ENCODE measurements at regions not wholly inside any gene's neighbourhood (a gene's known extent, or its start where the extent isn't known, plus 50 kb on each side); places are given as distances from the start of the nearest gene placed in this dataset.

- no peaks in the 10 kb centered on the region for H3K36me3 ChIP-seq (ENCODE audit: control insufficient read depth, insufficient read depth, low read length)
- no peak overlapping the region for H3K4me3 ChIP-seq (ENCODE audit: low read depth, low read length)
- no peak for ATAC-seq (ENCODE audit: low read depth in 2 of 2)
- no peaks in the 10 kb centered on the region for H3K4me1 ChIP-seq (ENCODE audit: control insufficient read depth, insufficient read depth, low read length, poor library complexity, severe bottlenecking)
- DNase-seq: no peak
- H3K36me3 Mint-ChIP-seq: no peaks in the 10 kb centered on the region
- H3K4me1 Mint-ChIP-seq: no peaks in the 10 kb centered on the region
- no peak overlapping the region for H3K4me3 Mint-ChIP-seq
- H3K27me3 Mint-ChIP-seq: no peaks in the 10 kb centered on the region
- H3K27me3 ChIP-seq (ENCODE audit: control insufficient read depth, insufficient read depth, low read length): no peaks in the 10 kb centered on the region
- H3K9me3 ChIP-seq (ENCODE audit: control insufficient read depth in 2 of 2, low read length in 2 of 2): no peaks in the 10 kb centered on the region
- H3K9me3 Mint-ChIP-seq: peaks cover 0 to 3% (median 0%) of the 10 kb centered on the region in 7 donors
- H3K27ac Mint-ChIP-seq: no peak overlapping the region
- no peak overlapping the region for H3K27ac ChIP-seq (ENCODE audit: insufficient read depth, low read length, poor library complexity, severe bottlenecking)
These were observed 1164.5 kb upstream of the CITED2 start for GRCh38 chr6:140538926-140539325.

- Mint-ChIP-seq H3K27ac (no peak overlapping the region), H3K4me3 (no peak overlapping the region), H3K27me3 (no peaks in the 10 kb centered on the region), H3K4me1 (no peaks in the 10 kb centered on the region), H3K36me3 (no peaks in the 10 kb centered on the region), H3K9me3 (peaks cover 0 to 8% (median 0%) of the 10 kb centered on the region in 7 donors)
- no peak for ATAC-seq (ENCODE audit: low read depth in 2 of 2)
- H3K27me3 ChIP-seq (ENCODE audit: control insufficient read depth, insufficient read depth, low read length): no peaks in the 10 kb centered on the region
- H3K4me3 ChIP-seq (ENCODE audit: low read depth, low read length): no peak overlapping the region
- no peaks in the 10 kb centered on the region for H3K4me1 ChIP-seq (ENCODE audit: control insufficient read depth, insufficient read depth, low read length, poor library complexity, severe bottlenecking)
- no peaks in the 10 kb centered on the region for H3K36me3 ChIP-seq (ENCODE audit: control insufficient read depth, insufficient read depth, low read length)
- H3K27ac ChIP-seq (ENCODE audit: insufficient read depth, low read length, poor library complexity, severe bottlenecking): no peak overlapping the region
- DNase-seq: no peak
- no peaks in the 10 kb centered on the region for H3K9me3 ChIP-seq (ENCODE audit: control insufficient read depth in 2 of 2, low read length in 2 of 2)
These were observed 1163.6 kb upstream of the CITED2 start for GRCh38 chr6:140537834-140538705.

- Histone ChIP-seq H3K9me3 (ENCODE audit: control insufficient read depth in 2 of 2, low read length in 2 of 2) (no peaks in the 10 kb centered on the region), H3K27ac (ENCODE audit: insufficient read depth, low read length, poor library complexity, severe bottlenecking) (no peak overlapping the region), H3K4me1 (ENCODE audit: control insufficient read depth, insufficient read depth, low read length, poor library complexity, severe bottlenecking) (no peaks in the 10 kb centered on the region), H3K27me3 (ENCODE audit: control insufficient read depth, insufficient read depth, low read length) (no peaks in the 10 kb centered on the region), H3K4me3 (ENCODE audit: low read depth, low read length) (no peak overlapping the region), H3K36me3 (ENCODE audit: control insufficient read depth, insufficient read depth, low read length) (no peaks in the 10 kb centered on the region)
- Mint-ChIP-seq H3K36me3 (no peaks in the 10 kb centered on the region), H3K9me3 (peaks cover 0 to 12% (median 0%) of the 10 kb centered on the region in 7 donors), H3K27me3 (no peaks in the 10 kb centered on the region), H3K4me3 (no peak overlapping the region), H3K4me1 (no peaks in the 10 kb centered on the region), H3K27ac (no peak overlapping the region)
- no peak for ATAC-seq (ENCODE audit: low read depth in 2 of 2)
- no peak for DNase-seq
These were observed 1162.8 kb upstream of the CITED2 start for GRCh38 chr6:140537211-140537610.

GRCh38 chr6:140535511-140535910 is 1161.1 kb upstream of the CITED2 start:
- ATAC-seq (ENCODE audit: low read depth in 2 of 2) (no peak), DNase-seq (no peak)
- no peaks in the 10 kb centered on the region for H3K9me3 ChIP-seq (ENCODE audit: control insufficient read depth in 2 of 2, low read length in 2 of 2)
- no peak overlapping the region for H3K4me3 Mint-ChIP-seq
- no peaks in the 10 kb centered on the region for H3K4me1 Mint-ChIP-seq
- no peaks in the 10 kb centered on the region for H3K36me3 Mint-ChIP-seq
- H3K27ac Mint-ChIP-seq: no peak overlapping the region
- H3K4me1 ChIP-seq (ENCODE audit: control insufficient read depth, insufficient read depth, low read length, poor library complexity, severe bottlenecking): no peaks in the 10 kb centered on the region
- H3K27ac ChIP-seq (ENCODE audit: insufficient read depth, low read length, poor library complexity, severe bottlenecking): no peak overlapping the region
- H3K9me3 Mint-ChIP-seq: peaks cover 0 to 12% (median 2%) of the 10 kb centered on the region in 7 donors
- H3K36me3 ChIP-seq (ENCODE audit: control insufficient read depth, insufficient read depth, low read length): no peaks in the 10 kb centered on the region
- H3K4me3 ChIP-seq (ENCODE audit: low read depth, low read length): no peak overlapping the region
- no peaks in the 10 kb centered on the region for H3K27me3 ChIP-seq (ENCODE audit: control insufficient read depth, insufficient read depth, low read length)
- no peaks in the 10 kb centered on the region for H3K27me3 Mint-ChIP-seq

- no peak overlapping the region for H3K4me3 ChIP-seq (ENCODE audit: low read depth, low read length)
- Mint-ChIP-seq H3K27ac (no peak overlapping the region), H3K4me3 (no peak overlapping the region), H3K9me3 (peaks cover 0 to 12% (median 2%) of the 10 kb centered on the region in 7 donors), H3K36me3 (no peaks in the 10 kb centered on the region), H3K27me3 (no peaks in the 10 kb centered on the region), H3K4me1 (no peaks in the 10 kb centered on the region)
- DNase-seq (no peak), ATAC-seq (ENCODE audit: low read depth in 2 of 2) (no peak)
- no peaks in the 10 kb centered on the region for H3K36me3 ChIP-seq (ENCODE audit: control insufficient read depth, insufficient read depth, low read length)
- no peaks in the 10 kb centered on the region for H3K9me3 ChIP-seq (ENCODE audit: control insufficient read depth in 2 of 2, low read length in 2 of 2)
- no peak overlapping the region for H3K27ac ChIP-seq (ENCODE audit: insufficient read depth, low read length, poor library complexity, severe bottlenecking)
- no peaks in the 10 kb centered on the region for H3K27me3 ChIP-seq (ENCODE audit: control insufficient read depth, insufficient read depth, low read length)
- no peaks in the 10 kb centered on the region for H3K4me1 ChIP-seq (ENCODE audit: control insufficient read depth, insufficient read depth, low read length, poor library complexity, severe bottlenecking)
These were observed 1159.1 kb upstream of the CITED2 start for GRCh38 chr6:140533526-140533925.

- H3K27me3 ChIP-seq (ENCODE audit: control insufficient read depth, insufficient read depth, low read length): no peaks in the 10 kb centered on the region
- H3K9me3 ChIP-seq (ENCODE audit: control insufficient read depth in 2 of 2, low read length in 2 of 2): no peaks in the 10 kb centered on the region
- ATAC-seq (ENCODE audit: low read depth in 2 of 2) (no peak), DNase-seq (no peak)
- no peak overlapping the region for H3K27ac ChIP-seq (ENCODE audit: insufficient read depth, low read length, poor library complexity, severe bottlenecking)
- peaks cover 0 to 6% (median 0%) of the 10 kb centered on the region in 7 donors for H3K9me3 Mint-ChIP-seq
- H3K4me1 Mint-ChIP-seq: no peaks in the 10 kb centered on the region
- H3K36me3 Mint-ChIP-seq: no peaks in the 10 kb centered on the region
- H3K36me3 ChIP-seq (ENCODE audit: control insufficient read depth, insufficient read depth, low read length): no peaks in the 10 kb centered on the region
- no peak overlapping the region for H3K27ac Mint-ChIP-seq
- no peaks in the 10 kb centered on the region for H3K27me3 Mint-ChIP-seq
- H3K4me3 ChIP-seq (ENCODE audit: low read depth, low read length): no peak overlapping the region
- no peak overlapping the region for H3K4me3 Mint-ChIP-seq
- no peaks in the 10 kb centered on the region for H3K4me1 ChIP-seq (ENCODE audit: control insufficient read depth, insufficient read depth, low read length, poor library complexity, severe bottlenecking)
These were observed 1130.3 kb upstream of the CITED2 start for GRCh38 chr6:140504776-140505175.

- Histone ChIP-seq H3K27me3 (ENCODE audit: control insufficient read depth, insufficient read depth, low read length) (no peaks in the 10 kb centered on the region), H3K9me3 (ENCODE audit: control insufficient read depth in 2 of 2, low read length in 2 of 2) (no peaks in the 10 kb centered on the region), H3K27ac (ENCODE audit: insufficient read depth, low read length, poor library complexity, severe bottlenecking) (no peak overlapping the region), H3K36me3 (ENCODE audit: control insufficient read depth, insufficient read depth, low read length) (no peaks in the 10 kb centered on the region), H3K4me3 (ENCODE audit: low read depth, low read length) (no peak overlapping the region), H3K4me1 (ENCODE audit: control insufficient read depth, insufficient read depth, low read length, poor library complexity, severe bottlenecking) (no peaks in the 10 kb centered on the region)
- ATAC-seq (ENCODE audit: low read depth in 2 of 2) (no peak), DNase-seq (no peak)
- Mint-ChIP-seq H3K4me1 (no peaks in the 10 kb centered on the region), H3K36me3 (no peaks in the 10 kb centered on the region), H3K27me3 (no peaks in the 10 kb centered on the region), H3K4me3 (no peak overlapping the region), H3K27ac (no peak overlapping the region), H3K9me3 (peaks cover 0 to 2% (median 0%) of the 10 kb centered on the region in 7 donors)
These were observed 1126.4 kb upstream of the CITED2 start for GRCh38 chr6:140500849-140501248.

GRCh38 chr6:140499607-140500006 is 1125.2 kb upstream of the CITED2 start:
- ATAC-seq (ENCODE audit: low read depth in 2 of 2) (no peak), DNase-seq (no peak)
- Mint-ChIP-seq H3K4me1 (no peaks in the 10 kb centered on the region), H3K27ac (no peak overlapping the region), H3K4me3 (no peak overlapping the region), H3K27me3 (no peaks in the 10 kb centered on the region), H3K36me3 (no peaks in the 10 kb centered on the region), H3K9me3 (peaks cover 0 to 3% (median under 1%) of the 10 kb centered on the region in 7 donors)
- H3K27ac ChIP-seq (ENCODE audit: insufficient read depth, low read length, poor library complexity, severe bottlenecking): no peak overlapping the region
- H3K27me3 ChIP-seq (ENCODE audit: control insufficient read depth, insufficient read depth, low read length): no peaks in the 10 kb centered on the region
- no peaks in the 10 kb centered on the region for H3K4me1 ChIP-seq (ENCODE audit: control insufficient read depth, insufficient read depth, low read length, poor library complexity, severe bottlenecking)
- H3K36me3 ChIP-seq (ENCODE audit: control insufficient read depth, insufficient read depth, low read length): no peaks in the 10 kb centered on the region
- no peaks in the 10 kb centered on the region for H3K9me3 ChIP-seq (ENCODE audit: control insufficient read depth in 2 of 2, low read length in 2 of 2)
- no peak overlapping the region for H3K4me3 ChIP-seq (ENCODE audit: low read depth, low read length)

Data from CD4-positive, CD25-positive, alpha-beta regulatory T cell (primary cell).